GM12875 (cell line): ENCODE measurements at regions not wholly inside any gene's neighbourhood (a gene's known extent, or its start where the extent isn't known, plus 50 kb on each side); places are given as distances from the start of the nearest gene placed in this dataset.

ENCODE experiments used
- H3K4me3 ChIP-seq: one replicate; pipeline ENCODE4 v1.5.1; 2011; ENCODE audit warnings: low read depth, low read length, control low read depth
- CTCF ChIP-seq: IDR thresholded peaks from 2 replicates; pipeline ENCODE4 v1.5.1; 2011; ENCODE audit warnings: low read depth, mild to moderate bottlenecking, control low read depth, inconsistent platforms, low read length, moderate library complexity, borderline replicate concordance; ENCODE audit not compliant: insufficient read depth

- no peak for TF ChIP-seq CTCF
- H3K4me3 ChIP-seq, result no peak overlapping the region
These were observed 120.5 kb downstream of the SOD2 start for GRCh38 chr6:159572439-159573110.

GRCh38 chr6:159565181-159565710 lies 127.8 kb downstream of the SOD2 start:
- no peak overlapping the region for H3K4me3 ChIP-seq
- TF ChIP-seq CTCF, result no peak

GRCh38 chr6:159564456-159564855 lies 128.6 kb downstream of the SOD2 start:
- no peak for TF ChIP-seq CTCF

GRCh38 chr6:159557031-159557430 lies 136.0 kb downstream of the SOD2 start:
- no peak overlapping the region for H3K4me3 ChIP-seq
- TF ChIP-seq CTCF, result no peak

More at GRCh38 chr6:159564456-159564855, 128.6 kb downstream of the SOD2 start:
- no peak overlapping the region for H3K4me3 ChIP-seq

- TF ChIP-seq CTCF, result no peak
- no peak overlapping the region for H3K4me3 ChIP-seq
These were observed 137.8 kb downstream of the SOD2 start for GRCh38 chr6:159555082-159555875.

GRCh38 chr6:159541296-159541695 lies 151.7 kb downstream of the SOD2 start:
- H3K4me3 ChIP-seq, result no peak overlapping the region
- TF ChIP-seq CTCF, result no peak

- H3K4me3 ChIP-seq, result no peak overlapping the region
- TF ChIP-seq CTCF, result no peak
These were observed 152.2 kb downstream of the SOD2 start for GRCh38 chr6:159540883-159541282.
